Psoas muscle (tissue), 7 donors: ENCODE measurements at regions not wholly inside any gene's neighbourhood (a gene's known extent, or its start where the extent isn't known, plus 50 kb on each side); places are given as distances from the start of the nearest gene placed in this dataset.

Source experiments
- ATAC-seq, 4 donors: fragments of 200-7000 bp; cut with Tn5 transposase; one replicate each; pipeline ENCODE4 v1.9.1; 2020; ENCODE audit warnings: moderate library complexity in 3 of 4, mild to moderate bottlenecking in 2 of 4
- DNase-seq, 2 donors: peaks; one replicate each; pipeline ENCODE4 v3.0.0-alpha.2; 2020
- H3K27ac ChIP-seq: fragments of 200-600 bp; one replicate; pipeline ENCODE4 v1.8.0; 2022
- H3K27me3 ChIP-seq, 3 donors: fragments of 200-600 bp in 1 of 3; one replicate each; pipeline versions ENCODE4 v1.6.1 to v1.8.0; 2013 to 2022; ENCODE audit warnings: low read length in 2 of 3, mild to moderate bottlenecking in 2 of 3, moderate library complexity in 1 of 3; ENCODE audit not compliant: insufficient read depth in 3 of 3
- H3K36me3 ChIP-seq, 2 donors: fragments of 200-600 bp in 1 of 2; one replicate each; pipeline versions ENCODE4 v1.6.1 to v1.8.0; 2013 to 2022; ENCODE audit warnings: low read depth in 1 of 2, mild to moderate bottlenecking in 1 of 2, moderate library complexity in 1 of 2; ENCODE audit not compliant: insufficient read depth in 1 of 2
- H3K4me1 ChIP-seq: fragments of 200-600 bp; one replicate; pipeline ENCODE4 v1.8.0; 2022
- H3K4me3 ChIP-seq: fragments of 200-600 bp; one replicate; pipeline ENCODE4 v1.8.0; 2022; ENCODE audit warnings: mild to moderate bottlenecking
- H3K9me3 ChIP-seq: fragments of 200-600 bp; one replicate; pipeline ENCODE4 v1.8.0; 2022
- CTCF ChIP-seq: fragments of 200-600 bp; IDR thresholded peaks from one replicate; pipeline ENCODE4 v1.8.0; 2022; ENCODE audit warnings: antibody characterized with exemption
- WGBS, 3 donors: extraction: QIAGEN DNeasy Blood & Tissue Kit; methylation state at CpG; one replicate each; pipeline versions ENCODE4 v1.1.6 to v1.1.7; 2013; 5-methylcytosine and 5-hydroxymethylcytosine counted together
- intact Hi-C, 2 donors: fragments of 100-400 bp; cut with DNase I; formaldehyde crosslinking; loops; one replicate each; pipeline versions ENCODE4 v1.11.0 to v1.14.2; 2022
- donor health status: healthy with polysubstance abuse.
- donor health status: DM: no; HTN: no; CAD: no; lungs with moderate emphysema.
- donor health status: Bipolar disorder and iron deficiency.
- donor health status: healthy.
- donor health status: DM: yes; HTN: yes; CAD: no.
- donor health status: DM: no; HTN: no; CAD: no.
- donor health status: DM: yes; HTN: yes; CAD: no.

- ATAC-seq, result no peak
- no peaks in the 10 kb centered on the region for H3K9me3 ChIP-seq
These were observed 296.3 kb upstream of the JAG1 start for GRCh38 chr20:10970109-10970508.

GRCh38 chr20:10971096-10971495, 297.3 kb upstream of the JAG1 start:
- 87 to 89% (median 88%) methylated on average over 1 of the region's 1 CpG for WGBS, 3 donors
- ATAC-seq, result no peak

More at GRCh38 chr20:10970109-10970508, 296.3 kb upstream of the JAG1 start:
- TF ChIP-seq CTCF, result no peak
- no peaks in the 10 kb centered on the region for H3K36me3 ChIP-seq
- no peak for DNase-seq
- H3K4me3 ChIP-seq, result no peak overlapping the region
- 97 to 100% (median 100%) methylated on average over 1 of the region's 1 CpG for WGBS, 3 donors
- no peaks in the 10 kb centered on the region for H3K27me3 ChIP-seq
- no peak overlapping the region for H3K27ac ChIP-seq
- intact Hi-C loops, result loop anchor here in 1 of 2 donors (10.0 kb wide), 1 partner anchor 295 kb away; the partner anchor contains the start of gene JAG1
- H3K4me1 ChIP-seq, result no peaks in the 10 kb centered on the region

GRCh38 chr20:10972219-10972860, 298.5 kb upstream of the JAG1 start:
- Histone ChIP-seq H3K4me3 (no peak overlapping the region), H3K36me3 (no peaks in the 10 kb centered on the region), H3K4me1 (peaks cover under 1% of the 10 kb centered on the region), H3K27me3 (no peaks in the 10 kb centered on the region), H3K9me3 (no peaks in the 10 kb centered on the region), H3K27ac (no peak overlapping the region)
- ATAC-seq, result no peak
- no peak for TF ChIP-seq CTCF
- no peak for DNase-seq
- 85 to 95% (median 90%) methylated on average over 4 of the region's 4 CpGs for WGBS, 3 donors
- intact Hi-C loops, result loop anchor here in 1 of 2 donors (10.0 kb wide), 1 partner anchor 298 kb away; the partner anchor contains the start of gene JAG1

More at GRCh38 chr20:10971096-10971495, 297.3 kb upstream of the JAG1 start:
- no peak for DNase-seq
- H3K9me3 ChIP-seq, result no peaks in the 10 kb centered on the region
- H3K27ac ChIP-seq, result no peak overlapping the region
- no peak for TF ChIP-seq CTCF
- H3K27me3 ChIP-seq, result no peaks in the 10 kb centered on the region
- intact Hi-C loops, result loop anchor here in 1 of 2 donors (10.0 kb wide), 1 partner anchor 296 kb away; the partner anchor contains the start of gene JAG1
- H3K36me3 ChIP-seq, result no peaks in the 10 kb centered on the region
- no peak overlapping the region for H3K4me3 ChIP-seq
- H3K4me1 ChIP-seq, result no peaks in the 10 kb centered on the region

- DNase-seq, result no peak
- H3K9me3 ChIP-seq, result no peaks in the 10 kb centered on the region
- intact Hi-C loops, result loop anchor here in 1 of 2 donors (10.0 kb wide), 1 partner anchor 301 kb away; the partner anchor contains the start of gene JAG1
- no peaks in the 10 kb centered on the region for H3K36me3 ChIP-seq
- peaks cover 9% of the 10 kb centered on the region for H3K4me1 ChIP-seq
- WGBS, 3 donors, result 51 to 72% (median 54%) methylated on average over 6 of the region's 6 CpGs
- H3K27me3 ChIP-seq, result no peaks in the 10 kb centered on the region
- no peak for TF ChIP-seq CTCF
- no peak overlapping the region for H3K4me3 ChIP-seq
- no peak overlapping the region for H3K27ac ChIP-seq
- ATAC-seq, result no peak
These were observed 302.3 kb upstream of the JAG1 start for GRCh38 chr20:10976051-10976450.
